ENCODE measurements at regions not wholly inside any gene's neighbourhood (a gene's known extent, or its start where the extent isn't known, plus 50 kb on each side); places are given as distances from the start of the nearest gene placed in this dataset.
"Not testable (repeated sequence)": the region's sequence is repeated elsewhere in the genome, so short reads cannot be mapped to it uniquely, and the experiment has no call there.

- DNase-seq = peak; percentile 74 to 85
- Histone ChIP-seq H3K4me1 (no peaks in the 10 kb centered on the region), H3K27me3 (ENCODE audit: insufficient read depth in 3 of 3, low read length in 2 of 3) (peaks cover 0 to 63% (median 6%) of the 10 kb centered on the region in 3 donors), H3K27ac (no peak overlapping the region), H3K4me3 (peak overlapping the region; percentile 62), H3K9me3 (no peaks in the 10 kb centered on the region), H3K36me3 (ENCODE audit: insufficient read depth in 1 of 2, low read depth in 1 of 2) (no peaks in the 10 kb centered on the region)
- no peak for TF ChIP-seq CTCF (IDR thresholded peaks at IDR 0.05)
- ATAC-seq = peak; percentile 59 to 93 (median 84)
- WGBS, 3 donors = 0 to 1% (median 0%) methylated on average over 33 of the region's 33 CpGs
- intact Hi-C loops (cut with DNase I) = no loop called here
Measured at GRCh38 chr1:148334339-148335130, 148.6 kb downstream of the PPIAL4G start.

- no peak for ATAC-seq
- intact Hi-C loops (cut with DNase I) = no loop called here
- H3K36me3 ChIP-seq (ENCODE audit: insufficient read depth in 1 of 2, low read depth in 1 of 2) = no peaks in the 10 kb centered on the region
- no peaks in the 10 kb centered on the region for H3K4me1 ChIP-seq
- H3K27me3 ChIP-seq (ENCODE audit: insufficient read depth in 3 of 3, low read length in 2 of 3) = peaks cover 0 to 67% (median 8%) of the 10 kb centered on the region in 3 donors
- 13 to 15% (median 15%) methylated on average over 18 of the region's 18 CpGs for WGBS, 3 donors
- TF ChIP-seq CTCF (IDR thresholded peaks at IDR 0.05) = no peak
- no peak for DNase-seq
- no peak overlapping the region for H3K27ac ChIP-seq
- no peaks in the 10 kb centered on the region for H3K9me3 ChIP-seq
- H3K4me3 ChIP-seq = peak overlapping the region; percentile 62
Measured at GRCh38 chr1:148333875-148334338, 149.2 kb downstream of the PPIAL4G start.

GRCh38 chr1:148328884-148329283 is 154.2 kb downstream of the PPIAL4G start:
- TF ChIP-seq CTCF (IDR thresholded peaks at IDR 0.05) = no peak
- no peak for DNase-seq
- H3K9me3 ChIP-seq = no peaks in the 10 kb centered on the region
- WGBS, 3 donors = 36 to 62% (median 57%) methylated on average over 26 of the region's 26 CpGs
- H3K4me1 ChIP-seq = no peaks in the 10 kb centered on the region
- intact Hi-C loops (cut with DNase I) = no loop called here
- H3K4me3 ChIP-seq = no peak overlapping the region
- peaks cover 0 to 33% (median 6%) of the 10 kb centered on the region in 3 donors for H3K27me3 ChIP-seq (ENCODE audit: insufficient read depth in 3 of 3, low read length in 2 of 3)
- ATAC-seq = no peak
- H3K27ac ChIP-seq = no peak overlapping the region
- H3K36me3 ChIP-seq (ENCODE audit: insufficient read depth in 1 of 2, low read depth in 1 of 2) = no peaks in the 10 kb centered on the region

GRCh38 chr1:148325031-148325430 is 158.1 kb downstream of the PPIAL4G start:
- H3K27ac ChIP-seq; H3K4me1 ChIP-seq; ATAC-seq; DNase-seq; intact Hi-C loops (cut with DNase I); H3K9me3 ChIP-seq; H3K36me3 ChIP-seq (ENCODE audit: insufficient read depth in 1 of 2, low read depth in 1 of 2); H3K4me3 ChIP-seq: not testable (repeated sequence)
- H3K27me3 ChIP-seq (ENCODE audit: insufficient read depth in 3 of 3, low read length in 2 of 3) = peaks cover 0 to 13% (median 3%) of the 10 kb centered on the region in 3 donors
- 78 to 85% (median 85%) methylated on average over 17 of the region's 17 CpGs for WGBS, 3 donors

GRCh38 chr1:148324465-148324864 is 158.6 kb downstream of the PPIAL4G start:
- WGBS, 3 donors = 90 to 95% (median 95%) methylated on average over 5 of the region's 5 CpGs
- intact Hi-C loops (cut with DNase I); H3K36me3 ChIP-seq (ENCODE audit: insufficient read depth in 1 of 2, low read depth in 1 of 2); DNase-seq; H3K4me3 ChIP-seq; H3K27me3 ChIP-seq (ENCODE audit: insufficient read depth in 3 of 3, low read length in 2 of 3); ATAC-seq; H3K4me1 ChIP-seq; H3K27ac ChIP-seq; H3K9me3 ChIP-seq: not testable (repeated sequence)

GRCh38 chr1:148320079-148320478 is 163.0 kb downstream of the PPIAL4G start:
- intact Hi-C loops (cut with DNase I); H3K4me1 ChIP-seq; H3K36me3 ChIP-seq (ENCODE audit: insufficient read depth in 1 of 2, low read depth in 1 of 2); ATAC-seq; H3K4me3 ChIP-seq; H3K27ac ChIP-seq; H3K9me3 ChIP-seq; DNase-seq: not testable (repeated sequence)
- 93 to 95% (median 94%) methylated on average over 2 of the region's 2 CpGs for whole genome bisulfite sequencing, 3 donors
- H3K27me3 ChIP-seq (ENCODE audit: insufficient read depth in 3 of 3, low read length in 2 of 3) = peaks cover 0 to 28% (median 7%) of the 10 kb centered on the region in 3 donors
